Ishikawa (cell line): ENCODE measurements at regions not wholly inside any gene's neighbourhood (a gene's known extent, or its start where the extent isn't known, plus 50 kb on each side); places are given as distances from the start of the nearest gene placed in this dataset.
A peak's percentile ranks its signal among the peaks of the same experiment; 100 is the strongest.

ENCODE experiments used
- CEBPB ChIP-seq: IDR thresholded peaks from 2 replicates; pipeline ENCODE4 v1.6.1; 2012
- CREB1 ChIP-seq: IDR thresholded peaks from 2 replicates; pipeline ENCODE4 v1.6.1; 2012; ENCODE audit warnings: low read depth
- EGR1 ChIP-seq: IDR thresholded peaks from 2 replicates; pipeline ENCODE4 v1.6.1; 2012
- EP300 ChIP-seq: IDR thresholded peaks from 2 replicates; pipeline ENCODE4 v1.6.1; 2012; ENCODE audit warnings: borderline replicate concordance
- FOXM1 ChIP-seq: IDR thresholded peaks from 2 replicates; pipeline ENCODE4 v1.6.1; 2012; ENCODE audit warnings: low read depth, borderline replicate concordance
- MAX ChIP-seq: IDR thresholded peaks from 2 replicates; pipeline ENCODE4 v1.6.1; 2012
- NFIC ChIP-seq: IDR thresholded peaks from 2 replicates; pipeline ENCODE4 v1.6.1; 2012
- RAD21 ChIP-seq: IDR thresholded peaks from 2 replicates; pipeline ENCODE4 v1.6.1; 2012; ENCODE audit warnings: low read depth
- TAF1 ChIP-seq: IDR thresholded peaks from 2 replicates; pipeline ENCODE4 v1.6.1; 2012; ENCODE audit warnings: low read depth, mild to moderate bottlenecking
- TCF12 ChIP-seq: IDR thresholded peaks from 2 replicates; pipeline ENCODE4 v1.6.1; 2012; ENCODE audit warnings: low read depth
- TEAD4 ChIP-seq: IDR thresholded peaks from 2 replicates; pipeline ENCODE4 v1.6.1; 2012
- YY1 ChIP-seq: IDR thresholded peaks from 2 replicates; pipeline ENCODE4 v1.6.1; 2012; ENCODE audit warnings: low read depth
- ZBTB7A ChIP-seq: IDR thresholded peaks from 2 replicates; pipeline ENCODE4 v1.6.1; 2012; ENCODE audit warnings: low read depth
- TF ChIP-seq, protein P1 (sequence below): IDR thresholded peaks from 2 replicates; pipeline ENCODE4 v1.6.1; 2012; ENCODE audit warnings: low read depth, mild to moderate bottlenecking
- TF ChIP-seq, protein P2 (sequence below): IDR thresholded peaks from 2 replicates; pipeline ENCODE4 v1.6.1; 2012

DNA sequence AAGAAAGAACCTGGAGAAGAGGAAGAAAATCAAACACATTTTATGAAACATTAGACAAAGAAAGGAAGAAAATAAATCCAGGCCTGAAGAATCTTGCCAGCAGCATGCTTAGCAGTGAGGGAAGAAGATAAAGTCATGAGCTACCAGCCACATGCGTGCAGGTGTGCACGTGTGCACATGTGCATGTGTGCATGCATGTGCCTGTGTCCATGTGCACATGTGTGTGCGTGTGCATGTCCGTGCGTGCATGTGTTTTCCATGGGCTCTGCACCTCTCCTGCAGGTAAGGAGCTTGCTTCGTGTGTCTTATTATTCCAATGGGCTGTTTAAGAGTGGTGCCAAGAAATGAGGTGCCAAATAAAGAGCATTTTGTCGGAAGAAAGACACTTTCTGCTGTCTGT, 322.2 kb downstream of the FGFR2 start:
- TF ChIP-seq FOXM1 (no peak), EP300 (no peak), EGR1 (no peak), CREB1 (no peak), TCF12 (no peak), TEAD4 (no peak), TAF1 (no peak), YY1 (no peak), MAX (no peak), ZBTB7A (no peak), NFIC (no peak), RAD21 (no peak), CEBPB (no peak)

GRCh38 chr10:121276822-121277221, 321.4 kb downstream of the FGFR2 start:
- no peak for TF ChIP-seq YY1
- no peak for TF ChIP-seq MAX
- TF ChIP-seq EGR1, result no peak
- no peak for TF ChIP-seq TAF1
- no peak for TF ChIP-seq ZBTB7A
- TF ChIP-seq EP300, result no peak
- TF ChIP-seq FOXM1, result no peak
- TF ChIP-seq TEAD4, result no peak
- TF ChIP-seq TCF12, result no peak

DNA sequence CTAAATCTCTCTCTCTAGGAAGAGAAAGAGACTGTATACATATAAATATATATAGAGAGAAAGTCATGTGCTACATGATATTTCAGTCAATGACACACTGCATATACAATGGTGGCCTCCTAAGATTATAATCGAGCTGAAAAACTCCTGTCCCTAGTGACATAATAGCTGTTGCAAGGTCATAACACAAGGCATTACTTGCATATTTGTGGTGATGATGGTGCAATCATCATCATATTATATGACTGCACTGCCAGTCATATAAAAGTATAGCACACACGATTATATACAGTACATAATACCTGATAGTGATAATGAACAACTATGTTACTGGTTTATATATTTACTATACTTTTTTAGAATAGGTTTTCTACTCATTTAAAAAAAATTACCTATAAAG, 316.7 kb downstream of the FGFR2 start:
- TF ChIP-seq TEAD4, result peak; percentile 44; the same call in 1 of the 2 replicates
- TF ChIP-seq, protein P1, sequence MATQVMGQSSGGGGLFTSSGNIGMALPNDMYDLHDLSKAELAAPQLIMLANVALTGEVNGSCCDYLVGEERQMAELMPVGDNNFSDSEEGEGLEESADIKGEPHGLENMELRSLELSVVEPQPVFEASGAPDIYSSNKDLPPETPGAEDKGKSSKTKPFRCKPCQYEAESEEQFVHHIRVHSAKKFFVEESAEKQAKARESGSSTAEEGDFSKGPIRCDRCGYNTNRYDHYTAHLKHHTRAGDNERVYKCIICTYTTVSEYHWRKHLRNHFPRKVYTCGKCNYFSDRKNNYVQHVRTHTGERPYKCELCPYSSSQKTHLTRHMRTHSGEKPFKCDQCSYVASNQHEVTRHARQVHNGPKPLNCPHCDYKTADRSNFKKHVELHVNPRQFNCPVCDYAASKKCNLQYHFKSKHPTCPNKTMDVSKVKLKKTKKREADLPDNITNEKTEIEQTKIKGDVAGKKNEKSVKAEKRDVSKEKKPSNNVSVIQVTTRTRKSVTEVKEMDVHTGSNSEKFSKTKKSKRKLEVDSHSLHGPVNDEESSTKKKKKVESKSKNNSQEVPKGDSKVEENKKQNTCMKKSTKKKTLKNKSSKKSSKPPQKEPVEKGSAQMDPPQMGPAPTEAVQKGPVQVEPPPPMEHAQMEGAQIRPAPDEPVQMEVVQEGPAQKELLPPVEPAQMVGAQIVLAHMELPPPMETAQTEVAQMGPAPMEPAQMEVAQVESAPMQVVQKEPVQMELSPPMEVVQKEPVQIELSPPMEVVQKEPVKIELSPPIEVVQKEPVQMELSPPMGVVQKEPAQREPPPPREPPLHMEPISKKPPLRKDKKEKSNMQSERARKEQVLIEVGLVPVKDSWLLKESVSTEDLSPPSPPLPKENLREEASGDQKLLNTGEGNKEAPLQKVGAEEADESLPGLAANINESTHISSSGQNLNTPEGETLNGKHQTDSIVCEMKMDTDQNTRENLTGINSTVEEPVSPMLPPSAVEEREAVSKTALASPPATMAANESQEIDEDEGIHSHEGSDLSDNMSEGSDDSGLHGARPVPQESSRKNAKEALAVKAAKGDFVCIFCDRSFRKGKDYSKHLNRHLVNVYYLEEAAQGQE, result no peak
- TF ChIP-seq CEBPB, result peak; percentile 68

GRCh38 chr10:121282264-121282663, 316.0 kb downstream of the FGFR2 start:
- TF ChIP-seq RAD21 (no peak), CREB1 (no peak), NFIC (no peak), EP300 (no peak), FOXM1 (no peak), TEAD4 (no peak), TCF12 (no peak), YY1 (no peak)
- TF ChIP-seq, protein P1, result no peak
- TF ChIP-seq, protein P2, sequence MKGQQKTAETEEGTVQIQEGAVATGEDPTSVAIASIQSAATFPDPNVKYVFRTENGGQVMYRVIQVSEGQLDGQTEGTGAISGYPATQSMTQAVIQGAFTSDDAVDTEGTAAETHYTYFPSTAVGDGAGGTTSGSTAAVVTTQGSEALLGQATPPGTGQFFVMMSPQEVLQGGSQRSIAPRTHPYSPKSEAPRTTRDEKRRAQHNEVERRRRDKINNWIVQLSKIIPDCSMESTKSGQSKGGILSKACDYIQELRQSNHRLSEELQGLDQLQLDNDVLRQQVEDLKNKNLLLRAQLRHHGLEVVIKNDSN, result no peak

- TF ChIP-seq, protein P2, result no peak
- TF ChIP-seq MAX (no peak), TCF12 (no peak), TAF1 (no peak), RAD21 (no peak)
Observed at GRCh38 chr10:121282797-121283515, 315.3 kb downstream of the FGFR2 start.

DNA sequence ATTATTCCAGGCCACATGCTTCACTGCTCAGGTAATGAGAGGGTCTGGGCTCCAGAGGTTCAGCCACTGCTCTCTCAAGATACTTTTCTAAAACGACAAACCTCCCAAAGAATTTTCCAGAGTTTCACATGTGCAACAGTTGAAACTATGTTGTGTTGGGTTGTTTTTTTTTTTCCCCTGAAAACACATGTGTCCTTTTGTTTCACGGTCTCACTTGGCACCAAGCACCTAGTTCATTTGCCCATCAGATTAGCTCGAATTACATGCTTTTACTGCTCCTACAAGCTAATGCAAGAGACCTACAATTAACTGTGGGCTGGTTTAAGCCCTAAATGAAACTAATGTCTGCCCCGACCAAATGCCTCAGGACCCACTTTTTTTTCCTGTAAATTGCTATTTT, 313.3 kb downstream of the FGFR2 start:
- TF ChIP-seq, protein P1, result no peak
- TF ChIP-seq TEAD4, result peak; percentile 18; the same call in 1 of the 2 replicates
- TF ChIP-seq NFIC, result peak; percentile 88
- TF ChIP-seq, protein P2, result no peak
- TF ChIP-seq MAX, result peak; percentile 39; the same call in 1 of the 2 replicates
- TF ChIP-seq CEBPB, result no peak
- no peak for TF ChIP-seq TAF1
